Raji (cell line): ENCODE measurements at regions not wholly inside any gene's neighbourhood (a gene's known extent, or its start where the extent isn't known, plus 50 kb on each side); places are given as distances from the start of the nearest gene placed in this dataset.

Source experiments
- POLR2A ChIP-seq: IDR thresholded peaks from 2 replicates; pipeline ENCODE4 v1.6.1; 2011; ENCODE audit warnings: low read depth, low read length, control low read depth; ENCODE audit not compliant: insufficient read depth

DNA sequence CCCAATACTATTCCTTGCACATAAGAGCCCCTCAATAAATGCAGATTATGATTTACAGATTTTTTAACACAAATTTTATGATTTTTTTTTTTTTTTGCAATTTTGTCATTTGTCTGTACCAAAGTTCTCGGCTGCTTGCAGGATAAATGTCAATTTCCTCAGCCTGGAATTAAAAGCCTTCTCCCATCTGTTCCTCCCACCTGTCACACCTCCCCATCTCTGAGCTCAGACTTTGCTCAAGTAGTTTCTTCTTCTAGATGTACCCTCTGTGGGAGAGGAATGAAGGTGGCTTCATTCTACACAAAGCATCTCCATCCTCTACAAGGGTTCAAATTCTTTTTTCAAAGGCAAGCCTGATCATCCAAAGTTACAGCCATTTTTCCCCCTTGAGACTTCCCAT is 153.7 kb upstream of the GRAMD2B start:
- TF ChIP-seq POLR2A, result no peak

DNA sequence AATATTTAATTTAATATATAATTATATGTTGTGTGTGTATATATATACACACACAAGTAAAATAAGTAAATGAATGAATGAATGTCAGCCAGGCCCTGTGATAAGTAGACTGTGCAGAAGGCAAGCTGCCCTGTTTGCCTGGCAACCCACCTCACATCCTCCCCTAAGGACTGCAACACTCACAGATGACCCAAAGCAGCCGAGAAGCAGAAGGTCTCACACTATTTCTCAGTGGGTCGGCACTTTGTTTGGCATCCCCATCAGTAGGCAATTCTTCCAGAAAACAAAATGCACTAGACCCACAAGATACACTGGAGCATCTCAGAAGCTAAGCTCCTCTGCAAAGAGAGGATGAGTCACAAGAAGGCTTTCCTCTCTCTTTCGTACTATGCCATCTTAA is 152.1 kb upstream of the GRAMD2B start:
- no peak for TF ChIP-seq POLR2A

DNA sequence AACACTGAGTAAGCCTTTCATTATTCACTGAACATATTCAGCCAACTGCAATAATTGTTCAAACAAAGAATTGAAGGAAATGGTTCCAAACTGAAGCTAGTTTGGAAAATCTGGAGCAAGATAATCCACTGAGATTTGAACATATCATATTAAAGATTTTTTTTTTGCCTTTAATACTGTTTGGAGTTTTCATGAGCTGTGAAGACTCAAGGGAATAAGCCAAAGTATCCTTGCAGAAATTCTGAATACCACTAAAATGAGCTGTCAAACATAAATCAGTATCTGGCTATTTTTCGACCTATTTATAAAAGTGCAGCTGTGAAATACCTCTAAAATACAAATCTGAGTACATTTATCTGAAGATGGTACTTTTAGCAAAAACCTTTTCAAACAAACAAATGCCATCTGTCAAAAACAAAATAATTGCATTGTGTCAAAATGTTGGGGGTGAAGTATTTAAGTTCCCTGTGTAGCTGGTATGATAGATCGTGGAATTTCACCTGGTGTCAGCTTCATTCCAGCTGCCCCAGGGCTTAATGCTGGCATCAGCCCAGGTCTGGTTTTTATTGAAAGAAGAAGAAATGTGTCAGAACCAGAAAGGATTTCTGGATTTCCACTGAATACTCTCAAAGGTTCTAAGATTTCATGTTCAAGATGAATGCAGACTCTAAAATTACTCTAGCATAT is 149.0 kb upstream of the GRAMD2B start:
- TF ChIP-seq POLR2A, result no peak

DNA sequence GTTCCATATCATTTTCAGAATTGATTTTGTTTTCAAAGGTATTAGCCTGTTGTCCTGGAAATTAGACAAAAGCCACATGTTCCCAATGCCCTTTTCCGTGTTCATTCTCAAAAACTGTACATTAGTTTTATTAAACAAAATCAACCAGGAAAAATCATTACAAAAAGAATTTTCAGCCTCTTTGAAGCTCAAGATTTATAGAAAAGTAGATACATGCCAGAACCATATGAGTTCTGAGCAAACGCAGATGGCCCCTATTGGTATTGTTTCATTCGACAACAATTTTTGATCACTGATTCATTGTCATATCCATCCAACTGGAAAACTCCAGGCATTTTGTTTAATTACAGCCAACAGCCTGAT is 148.5 kb upstream of the GRAMD2B start:
- TF ChIP-seq POLR2A, result no peak

DNA sequence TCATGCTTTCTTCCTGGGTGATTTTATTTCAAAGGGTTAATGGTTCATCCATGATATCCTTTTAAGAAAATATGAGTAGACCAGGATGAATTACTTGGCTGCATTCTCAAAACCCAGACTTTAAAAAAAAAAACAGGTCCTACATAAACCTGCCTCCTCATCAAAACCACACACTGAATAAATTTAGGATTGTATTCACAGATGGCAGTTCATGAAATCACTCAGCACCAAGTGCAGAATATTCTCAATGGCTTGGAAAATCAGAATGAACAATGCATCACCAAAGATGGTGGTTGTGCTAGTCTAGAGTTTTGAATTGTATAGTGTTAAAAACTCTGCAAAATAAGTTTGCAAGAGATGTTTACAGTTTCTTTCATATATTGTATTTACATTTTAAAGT is 145.4 kb upstream of the GRAMD2B start:
- no peak for TF ChIP-seq POLR2A

DNA sequence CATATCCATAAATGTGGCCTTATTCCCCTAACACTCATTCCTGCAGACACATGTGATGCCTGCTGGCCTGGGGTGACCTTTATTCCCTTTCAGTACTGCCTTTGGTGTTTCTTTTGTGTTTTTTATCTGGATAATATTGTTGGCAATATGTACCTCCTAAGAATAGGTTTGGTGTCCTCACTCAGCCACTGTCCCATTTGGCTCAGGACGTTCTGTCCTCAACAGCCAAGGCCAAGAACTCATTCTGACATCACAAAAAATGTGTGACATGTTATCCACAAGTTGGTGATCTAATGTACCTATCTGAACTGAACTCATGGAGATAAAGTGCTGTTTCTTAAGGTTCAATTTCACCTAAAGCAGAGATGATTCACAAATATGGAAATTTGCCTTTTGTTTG is 142.9 kb upstream of the GRAMD2B start:
- no peak for TF ChIP-seq POLR2A

DNA sequence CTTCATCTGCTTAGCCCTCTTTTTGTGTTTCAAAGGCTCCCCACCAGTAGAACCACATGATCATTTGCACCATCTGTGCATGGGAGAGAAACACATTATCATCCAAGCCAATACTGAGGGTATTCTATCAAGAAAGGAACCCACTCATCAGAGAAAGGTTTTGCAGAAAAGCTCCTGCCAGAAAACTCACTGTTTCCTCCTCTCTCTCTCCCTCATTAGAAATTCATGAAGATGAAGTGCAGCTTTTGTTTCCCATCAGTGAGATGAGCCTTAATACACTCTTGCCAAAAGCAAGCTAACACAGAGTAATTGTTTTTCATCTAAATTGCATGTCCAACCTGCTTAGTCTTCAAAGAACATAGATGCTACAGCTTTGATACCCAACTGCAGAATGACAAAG is 142.4 kb upstream of the GRAMD2B start:
- no peak for TF ChIP-seq POLR2A

DNA sequence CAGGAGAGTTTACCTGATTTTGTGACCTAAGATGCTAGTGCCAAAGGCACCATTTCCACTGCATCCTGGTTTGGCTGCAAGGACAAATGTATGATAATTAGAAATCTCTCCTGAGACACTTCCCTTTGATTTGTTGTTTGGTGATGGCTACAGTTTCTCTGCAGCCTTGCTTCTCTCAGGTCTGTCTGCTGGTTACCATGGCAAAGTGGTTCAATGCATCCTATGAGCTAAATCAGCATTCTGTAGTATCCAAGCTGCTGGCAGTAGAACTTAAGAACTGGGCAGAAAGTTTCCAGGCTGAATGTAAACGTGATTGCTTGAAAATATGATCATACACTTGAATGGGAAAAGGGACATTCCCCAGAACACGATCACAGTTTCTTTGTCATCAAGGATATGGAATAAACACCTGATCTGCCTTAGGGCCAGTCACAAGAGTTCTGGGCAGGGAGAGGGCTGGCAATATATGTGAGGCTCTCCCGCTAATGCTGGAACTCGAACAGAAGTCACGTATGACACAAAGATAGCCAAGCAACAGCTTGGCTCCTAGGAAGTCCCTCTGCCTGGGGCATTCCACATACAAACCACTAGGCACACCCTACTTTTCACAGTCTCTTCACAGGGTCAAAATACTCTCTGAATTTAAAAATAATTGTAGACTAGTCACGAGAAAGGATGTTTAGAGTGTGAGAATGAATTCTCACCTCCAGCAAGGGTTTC is 138.1 kb upstream of the GRAMD2B start:
- no peak for TF ChIP-seq POLR2A

DNA sequence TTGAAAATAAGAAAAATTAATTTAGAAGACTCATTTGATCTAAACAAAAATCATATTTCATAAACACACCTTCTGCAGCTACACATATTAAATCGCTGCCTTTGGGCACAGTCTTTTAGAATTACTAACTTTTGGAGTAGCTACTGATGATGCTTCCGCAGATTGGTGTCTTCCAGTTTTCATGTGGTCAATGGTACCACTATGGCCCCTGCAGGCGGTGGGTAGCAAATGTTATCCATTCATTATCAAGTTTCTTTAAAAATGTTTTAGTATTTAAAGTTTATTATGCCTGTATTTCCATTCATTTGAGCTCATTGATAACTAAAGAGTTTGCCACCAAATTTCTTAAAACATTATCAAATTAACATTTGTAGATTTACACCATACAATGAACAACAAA is 122.9 kb upstream of the GRAMD2B start:
- no peak for TF ChIP-seq POLR2A

DNA sequence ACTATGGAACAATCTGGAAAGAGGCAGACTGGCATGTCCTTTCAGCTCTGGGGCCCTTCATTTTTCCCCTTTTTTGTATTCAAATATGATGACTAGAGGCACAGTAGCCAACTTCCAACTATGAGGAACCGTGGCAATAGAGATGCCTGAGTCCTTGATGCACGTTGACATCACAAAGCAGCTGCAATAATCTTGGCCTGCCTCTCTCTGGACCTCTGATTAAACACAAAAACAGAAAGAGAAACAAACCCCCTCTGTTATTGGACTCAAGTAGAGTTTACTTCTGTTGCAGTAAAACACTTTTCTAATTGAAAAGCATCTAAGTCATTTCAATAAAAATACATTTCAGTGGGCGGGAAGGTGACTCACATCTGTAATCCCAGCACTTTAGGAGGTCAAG is 122.2 kb upstream of the GRAMD2B start:
- TF ChIP-seq POLR2A, result no peak

DNA sequence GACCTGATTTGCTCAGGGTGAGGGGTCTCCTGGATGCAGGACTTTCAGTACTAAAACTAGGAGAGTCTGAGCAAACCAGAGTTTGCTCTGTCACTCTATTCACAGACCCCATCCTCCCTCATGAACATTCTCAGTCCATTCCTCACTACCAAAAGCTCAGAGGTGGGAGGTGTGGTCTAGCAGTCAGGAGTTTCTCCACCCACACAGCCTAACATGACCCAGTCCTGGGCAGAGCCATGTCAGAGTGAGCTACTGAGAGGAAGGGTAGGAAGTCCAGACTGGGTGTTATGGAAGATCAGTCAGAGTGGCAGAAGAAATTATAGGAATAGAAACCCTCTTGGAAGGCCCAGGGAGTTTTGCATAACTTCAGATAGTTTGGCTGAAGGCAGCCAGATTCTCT is 113.3 kb upstream of the GRAMD2B start:
- TF ChIP-seq POLR2A, result no peak

DNA sequence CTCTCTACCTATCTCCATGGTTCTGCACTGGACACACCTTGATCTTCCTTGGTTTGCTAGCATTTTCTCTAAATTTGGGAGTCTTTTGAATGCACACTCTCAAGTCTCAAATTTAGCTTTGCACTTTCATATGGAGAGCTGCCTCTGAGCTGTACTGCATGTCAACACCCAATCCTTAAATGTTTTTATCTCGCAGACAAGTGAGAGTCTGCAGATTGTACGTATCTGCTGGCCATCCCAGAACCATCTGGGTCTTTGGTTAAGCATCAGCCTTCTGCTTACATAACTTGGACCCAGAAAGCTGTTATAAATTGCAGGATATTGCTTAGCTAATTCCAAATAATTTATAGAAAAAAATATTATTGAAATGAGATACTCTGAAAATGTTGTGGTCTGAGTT is 111.4 kb upstream of the GRAMD2B start:
- TF ChIP-seq POLR2A, result no peak

DNA sequence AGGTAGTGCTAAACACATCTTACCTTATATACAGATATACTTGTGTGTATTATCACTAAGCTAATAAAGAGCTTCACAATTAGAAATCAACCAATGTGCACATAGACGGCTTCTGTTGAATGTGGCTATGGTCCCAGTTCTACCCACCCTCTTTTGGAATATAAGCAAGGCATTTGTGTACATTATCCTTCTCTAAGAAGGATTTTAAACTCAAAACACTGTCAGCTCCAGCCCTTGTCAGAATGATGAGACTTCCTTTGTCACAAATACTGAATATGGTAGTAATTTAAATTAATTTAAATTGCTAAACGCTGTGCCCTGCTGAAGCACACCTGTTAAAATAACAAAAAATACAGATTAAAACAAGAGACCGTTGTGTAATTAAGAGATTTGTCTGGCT is 107.9 kb upstream of the GRAMD2B start:
- no peak for TF ChIP-seq POLR2A

DNA sequence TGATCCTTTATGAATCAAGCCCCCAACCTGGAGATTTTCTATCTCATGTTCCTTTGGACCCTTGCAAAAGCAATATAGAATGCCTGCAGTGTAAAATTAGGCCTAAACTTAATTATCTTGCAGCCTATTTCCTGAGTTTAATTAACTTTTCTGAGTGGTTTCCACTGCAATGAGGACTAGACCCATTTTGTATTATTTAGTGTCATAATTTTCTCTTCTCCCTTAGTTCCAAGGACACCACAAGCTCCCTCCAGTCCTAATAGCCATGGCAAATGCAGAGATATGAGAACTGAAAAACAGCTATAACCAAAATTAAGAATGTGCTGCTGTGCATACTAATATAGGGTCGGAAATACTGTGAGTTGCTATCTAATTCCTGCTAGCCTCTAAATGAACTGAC is 90.9 kb upstream of the GRAMD2B start:
- no peak for TF ChIP-seq POLR2A

DNA sequence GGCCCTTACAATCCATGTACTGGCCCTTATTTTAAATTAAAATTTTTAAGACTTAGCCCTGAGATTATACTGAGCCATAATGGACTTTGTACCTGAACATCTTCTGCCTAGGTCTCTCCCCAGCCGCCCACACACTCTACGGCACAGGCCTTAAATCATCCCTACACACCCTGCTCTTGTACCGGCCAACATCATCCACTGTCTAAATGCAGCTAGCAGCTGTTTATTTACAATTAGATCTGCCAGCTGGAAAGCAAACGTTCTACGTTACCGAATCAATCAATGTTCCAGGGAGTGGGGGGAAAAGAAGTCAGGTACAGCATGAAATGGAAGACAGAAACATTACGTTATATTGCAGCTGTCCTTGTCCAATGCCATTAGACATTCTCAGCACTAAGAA is 88.4 kb upstream of the GRAMD2B start:
- no peak for TF ChIP-seq POLR2A

DNA sequence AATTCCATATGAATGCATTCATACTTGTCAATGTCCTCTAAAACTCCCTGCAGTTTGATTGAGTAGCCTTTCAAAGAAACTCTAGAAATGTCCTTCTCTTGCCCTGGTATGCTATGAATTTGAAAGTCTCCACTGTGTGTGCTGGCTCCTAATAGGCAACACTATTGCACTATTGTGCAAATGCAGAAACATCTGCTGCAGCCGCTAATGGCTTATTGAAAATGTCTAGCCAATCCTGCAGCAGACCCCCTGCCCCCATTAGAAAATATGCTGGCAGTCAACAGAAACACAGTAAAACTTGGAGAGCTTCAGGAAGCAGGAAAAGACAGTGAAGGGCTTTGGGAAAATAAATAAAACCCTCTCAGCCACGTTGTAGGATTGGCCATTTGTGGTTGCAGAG is 87.3 kb upstream of the GRAMD2B start:
- TF ChIP-seq POLR2A, result no peak

DNA sequence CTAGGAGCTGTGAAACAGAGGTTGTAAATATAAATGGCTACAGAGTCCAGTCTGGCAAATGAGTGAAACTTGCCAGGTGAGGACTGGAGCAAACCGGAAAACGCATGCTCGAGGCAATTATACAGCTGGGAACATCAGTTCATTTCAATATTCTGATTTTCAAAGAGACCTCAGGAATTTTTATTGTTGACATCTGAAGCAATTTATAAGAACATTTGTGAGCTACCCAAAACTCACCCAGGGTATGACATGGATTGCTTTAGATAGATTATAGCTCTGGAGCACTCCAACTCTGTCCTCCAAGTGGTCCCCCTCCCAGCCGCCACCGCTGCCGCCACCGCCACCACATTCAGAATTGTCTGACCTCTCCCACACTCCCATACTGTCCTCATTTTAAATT is 84.6 kb upstream of the GRAMD2B start:
- TF ChIP-seq POLR2A, result no peak
